PC-3 (cell line): ENCODE measurements at regions not wholly inside any gene's neighbourhood (a gene's known extent, or its start where the extent isn't known, plus 50 kb on each side); places are given as distances from the start of the nearest gene placed in this dataset.

Experiments used
- ATAC-seq: fragments of 200-7000 bp; cut with Tn5 transposase; 2 replicates; pipeline ENCODE4 v1.9.1; 2020; ENCODE audit warnings: mild to moderate bottlenecking, moderate library complexity
- BruUV-seq: library from RNA; stranded (reverse); fragments of 400-500 nt; replicated peaks from 2 replicates; lab custom pipeline; 2021; lab: Mats Ljungman, UMichigan
- CTCF ChIA-PET: fragments of 300-600 bp; sonication (Branson Sonifier 250); formaldehyde crosslinking; loops from one replicate; lab custom pipeline; 2022; ENCODE audit warnings: antibody characterized with exemption; lab: Charles Lee
- POLR2A ChIA-PET: fragments of 300-600 bp; sonication (Branson Sonifier 250); formaldehyde crosslinking; loops from one replicate; lab custom pipeline; 2022; ENCODE audit warnings: antibody characterized with exemption; ENCODE audit not compliant: unreplicated experiment; lab: Charles Lee
- DNase-seq: peaks from one replicate; pipeline ENCODE4 v3.0.0-alpha.2; 2015
- H2AFZ ChIP-seq: fragments of 300-600 bp; sonication (generic); 2 replicates; pipeline ENCODE4 v1.6.0; 2016; ENCODE audit warnings: antibody characterized with exemption, low read length
- H3F3A ChIP-seq: fragments of 300-600 bp; sonication (generic); one replicate; pipeline ENCODE4 v1.6.0; 2017; ENCODE audit warnings: antibody characterized with exemption, low read length, control low read depth, mild to moderate bottlenecking; ENCODE audit not compliant: unreplicated experiment
- H3K27ac ChIP-seq: fragments of 300-600 bp; sonication (generic); 2 replicates; pipeline ENCODE4 v1.5.1; 2016; ENCODE audit warnings: mild to moderate bottlenecking, low read length
- H3K27me3 ChIP-seq: fragments of 300-600 bp; sonication (generic); 2 replicates; pipeline ENCODE4 v1.6.1; 2016; ENCODE audit warnings: low read length, mixed read lengths
- H3K36me3 ChIP-seq: fragments of 300-600 bp; sonication (generic); 2 replicates; pipeline ENCODE4 v1.6.1; 2016; ENCODE audit warnings: low read depth, mixed run types, low read length, mixed read lengths
- H3K4me1 ChIP-seq: fragments of 300-600 bp; sonication (generic); 2 replicates; pipeline ENCODE4 v1.5.1; 2016; ENCODE audit warnings: low read length; ENCODE audit not compliant: insufficient read depth
- H3K4me2 ChIP-seq: fragments of 300-600 bp; sonication (generic); 2 replicates; pipeline ENCODE4 v1.6.0; 2016; ENCODE audit warnings: low read length
- H3K4me3 ChIP-seq: fragments of 300-600 bp; sonication (generic); 2 replicates; pipeline ENCODE4 v1.5.1; 2016; ENCODE audit warnings: mild to moderate bottlenecking, low read length, mixed read lengths
- H3K79me2 ChIP-seq: fragments of 300-600 bp; sonication (generic); 2 replicates; pipeline ENCODE4 v1.6.1; 2017; ENCODE audit warnings: low read length, mixed read lengths
- H3K9ac ChIP-seq: fragments of 300-600 bp; sonication (generic); 2 replicates; pipeline ENCODE4 v1.6.0; 2016; ENCODE audit warnings: mild to moderate bottlenecking, low read length
- H3K9me2 ChIP-seq: fragments of 300-600 bp; sonication (generic); replicated peaks from 2 replicates; pipeline ENCODE4 v1.6.1; 2016; ENCODE audit warnings: mixed run types, low read length, mixed read lengths
- H3K9me3 ChIP-seq: fragments of 300-600 bp; sonication (generic); 2 replicates; pipeline ENCODE4 v1.6.1; 2016; ENCODE audit warnings: low read length, mixed read lengths
- H4K20me1 ChIP-seq: fragments of 300-600 bp; sonication (generic); 2 replicates; pipeline ENCODE4 v1.6.1; 2016; ENCODE audit warnings: low read length, mixed read lengths
- EZH2 ChIP-seq: fragments of 300-600 bp; sonication (generic); IDR thresholded peaks from one replicate; pipeline ENCODE4 v1.6.1; 2017; ENCODE audit warnings: antibody characterized with exemption, mild to moderate bottlenecking, low read length; ENCODE audit not compliant: unreplicated experiment
- EZH2phosphoT487 ChIP-seq: fragments of 300-600 bp; sonication (generic); IDR thresholded peaks from 2 replicates; pipeline ENCODE4 v1.6.1; 2018; ENCODE audit warnings: mild to moderate bottlenecking, antibody characterized with exemption, low read length, borderline replicate concordance
- intact Hi-C: fragments of 100-400 bp; cut with micrococcal nuclease; formaldehyde crosslinking; loops from 2 replicates; pipeline ENCODE4 v1.9.0; 2023
- TF ChIP-seq, protein P1 (sequence below): fragments of 300-600 bp; sonication (generic); conservative IDR thresholded peaks from 2 replicates; pipeline ENCODE4 v1.5.1; 2017; ENCODE audit warnings: antibody characterized with exemption, low read depth, mild to moderate bottlenecking, low read length

DNA sequence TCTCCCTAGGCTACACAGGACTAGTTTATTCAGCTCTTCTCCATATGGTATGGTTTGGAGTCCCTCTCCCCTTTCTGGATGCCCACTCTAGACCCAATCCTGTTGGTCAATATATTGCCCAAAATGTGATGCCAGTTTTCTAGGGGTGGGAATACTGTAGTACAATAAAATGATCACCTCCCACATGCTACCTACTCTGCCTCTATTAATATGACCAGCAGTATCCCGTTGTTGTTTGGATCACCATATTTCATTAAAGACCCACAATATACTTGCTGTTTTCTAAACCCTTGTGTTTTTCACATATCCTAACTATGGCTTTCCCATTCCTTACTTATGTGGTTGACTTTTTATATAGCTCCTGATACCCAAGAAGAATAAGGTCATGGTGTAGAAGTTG is 95.9 kb upstream of the IGSF21 start:
- Histone ChIP-seq H3K4me1 (no peaks in the 10 kb centered on the region), H3K27ac (no peak overlapping the region), H3K27me3 (peaks cover 32% of the 10 kb centered on the region), H4K20me1 (no peaks in the 10 kb centered on the region), H3K9ac (no peak overlapping the region), H3F3A (no peaks in the 10 kb centered on the region), H3K4me3 (no peak overlapping the region), H3K9me3 (no peaks in the 10 kb centered on the region), H3K4me2 (no peak overlapping the region), H2AFZ (no peak overlapping the region), H3K79me2 (no peaks in the 10 kb centered on the region), H3K9me2 (no peaks in the 10 kb centered on the region), H3K36me3 (no peaks in the 10 kb centered on the region)
- POLR2A ChIA-PET = no interaction called here
- no peak for ATAC-seq
- BruUV-seq = no TSS peak
- intact Hi-C loops = no loop called here
- no peak for DNase-seq
- CTCF ChIA-PET = no interaction called here
- no peak for TF ChIP-seq EZH2phosphoT487
- TF ChIP-seq, protein P1, sequence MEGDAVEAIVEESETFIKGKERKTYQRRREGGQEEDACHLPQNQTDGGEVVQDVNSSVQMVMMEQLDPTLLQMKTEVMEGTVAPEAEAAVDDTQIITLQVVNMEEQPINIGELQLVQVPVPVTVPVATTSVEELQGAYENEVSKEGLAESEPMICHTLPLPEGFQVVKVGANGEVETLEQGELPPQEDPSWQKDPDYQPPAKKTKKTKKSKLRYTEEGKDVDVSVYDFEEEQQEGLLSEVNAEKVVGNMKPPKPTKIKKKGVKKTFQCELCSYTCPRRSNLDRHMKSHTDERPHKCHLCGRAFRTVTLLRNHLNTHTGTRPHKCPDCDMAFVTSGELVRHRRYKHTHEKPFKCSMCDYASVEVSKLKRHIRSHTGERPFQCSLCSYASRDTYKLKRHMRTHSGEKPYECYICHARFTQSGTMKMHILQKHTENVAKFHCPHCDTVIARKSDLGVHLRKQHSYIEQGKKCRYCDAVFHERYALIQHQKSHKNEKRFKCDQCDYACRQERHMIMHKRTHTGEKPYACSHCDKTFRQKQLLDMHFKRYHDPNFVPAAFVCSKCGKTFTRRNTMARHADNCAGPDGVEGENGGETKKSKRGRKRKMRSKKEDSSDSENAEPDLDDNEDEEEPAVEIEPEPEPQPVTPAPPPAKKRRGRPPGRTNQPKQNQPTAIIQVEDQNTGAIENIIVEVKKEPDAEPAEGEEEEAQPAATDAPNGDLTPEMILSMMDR = no peak
- no peak for TF ChIP-seq EZH2

DNA sequence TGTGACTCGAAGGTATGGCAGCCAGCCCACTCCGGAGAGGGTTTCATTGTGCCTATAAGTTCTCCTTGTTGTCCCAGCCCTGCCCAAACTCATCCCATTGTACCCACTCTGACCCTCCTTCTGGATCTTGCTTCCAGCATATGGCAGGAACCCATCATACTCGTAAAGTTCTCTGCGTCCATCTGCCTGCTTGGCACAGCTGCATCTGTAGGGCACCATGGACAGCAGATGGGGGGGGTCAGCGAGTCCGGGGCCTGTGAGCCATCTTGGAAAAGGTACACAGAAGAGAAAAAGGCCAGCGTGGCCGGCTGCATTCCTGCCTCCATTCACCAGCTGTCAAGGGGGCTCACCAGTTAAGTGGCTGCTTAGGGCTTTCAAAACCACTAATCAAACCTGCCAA is 94.9 kb upstream of the IGSF21 start:
- ChIA-PET CTCF (no interaction called here), POLR2A (no interaction called here)
- no peak for DNase-seq
- no peaks in the 10 kb centered on the region for H3K36me3 ChIP-seq
- H3K9me2 ChIP-seq = no peaks in the 10 kb centered on the region
- H3K4me3 ChIP-seq = no peak overlapping the region
- H3K9ac ChIP-seq = no peak overlapping the region
- no peak overlapping the region for H2AFZ ChIP-seq
- no peaks in the 10 kb centered on the region for H3K79me2 ChIP-seq
- no peak overlapping the region for H3K4me2 ChIP-seq
- ATAC-seq = no peak
- H4K20me1 ChIP-seq = no peaks in the 10 kb centered on the region
- peaks cover 33% of the 10 kb centered on the region for H3K27me3 ChIP-seq
- H3K9me3 ChIP-seq = no peaks in the 10 kb centered on the region
- no TSS peak for BruUV-seq
- H3K27ac ChIP-seq = no peak overlapping the region
- no peaks in the 10 kb centered on the region for H3F3A ChIP-seq
- intact Hi-C loops = no loop called here
- TF ChIP-seq, protein P1 = no peak
- no peak for TF ChIP-seq EZH2phosphoT487
- TF ChIP-seq EZH2 = no peak
- no peaks in the 10 kb centered on the region for H3K4me1 ChIP-seq

GRCh38 chr1:18013216-18013615 is 94.4 kb upstream of the IGSF21 start:
- no peaks in the 10 kb centered on the region for H3K79me2 ChIP-seq
- ChIA-PET POLR2A (no interaction called here), CTCF (no interaction called here)
- H3F3A ChIP-seq = no peaks in the 10 kb centered on the region
- H3K4me1 ChIP-seq = no peaks in the 10 kb centered on the region
- DNase-seq (no peak), ATAC-seq (no peak)
- intact Hi-C loops = no loop called here
- H3K27ac ChIP-seq = no peak overlapping the region
- TF ChIP-seq, protein P1 = no peak
- no peak overlapping the region for H2AFZ ChIP-seq
- H3K4me3 ChIP-seq = no peak overlapping the region
- H4K20me1 ChIP-seq = no peaks in the 10 kb centered on the region
- H3K9me3 ChIP-seq = no peaks in the 10 kb centered on the region
- H3K9me2 ChIP-seq = no peaks in the 10 kb centered on the region
- BruUV-seq = no TSS peak
- no peak overlapping the region for H3K9ac ChIP-seq
- no peak overlapping the region for H3K4me2 ChIP-seq
- no peaks in the 10 kb centered on the region for H3K36me3 ChIP-seq
- peaks cover 31% of the 10 kb centered on the region for H3K27me3 ChIP-seq
